AG09309 (cell line): ENCODE measurements at regions not wholly inside any gene's neighbourhood (a gene's known extent, or its start where the extent isn't known, plus 50 kb on each side); places are given as distances from the start of the nearest gene placed in this dataset.

Source experiments
- DNase-seq: peaks from one replicate; pipeline ENCODE4 v3.0.0-alpha.2; 2010; ENCODE audit warnings: low read depth
- H3K4me3 ChIP-seq: 2 replicates; pipeline ENCODE4 v1.5.1; 2011; ENCODE audit warnings: mild to moderate bottlenecking, low read depth, low read length, moderate library complexity; ENCODE audit not compliant: control insufficient read depth
- TF ChIP-seq, protein P1 (sequence below): IDR thresholded peaks from 2 replicates; pipeline ENCODE4 v1.5.1; 2011; ENCODE audit warnings: mild to moderate bottlenecking, low read depth, low read length, inconsistent platforms; ENCODE audit not compliant: insufficient read depth, control insufficient read depth; ENCODE audit errors: missing control alignments

DNA sequence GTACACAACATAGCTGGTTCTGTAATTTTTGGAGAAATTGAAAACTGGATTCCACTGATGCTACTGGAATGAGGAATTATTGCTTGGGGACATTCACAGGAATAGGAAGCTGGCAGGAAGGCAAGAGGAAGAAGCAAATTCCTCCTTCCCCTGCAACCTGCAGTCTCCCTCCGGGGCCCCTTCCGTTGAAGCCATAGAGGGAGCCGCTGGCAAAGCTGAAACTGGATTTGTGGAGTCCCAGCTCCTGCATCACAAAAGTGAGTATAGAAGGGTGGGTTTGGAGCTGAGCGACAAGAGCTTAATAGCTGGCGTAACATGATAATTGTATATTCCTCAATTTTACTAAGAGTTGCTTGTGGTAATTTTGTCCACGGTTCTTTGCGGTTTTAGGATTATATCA is 190.8 kb downstream of the ADRA2A start:
- no peak overlapping the region for H3K4me3 ChIP-seq
- TF ChIP-seq, protein P1, sequence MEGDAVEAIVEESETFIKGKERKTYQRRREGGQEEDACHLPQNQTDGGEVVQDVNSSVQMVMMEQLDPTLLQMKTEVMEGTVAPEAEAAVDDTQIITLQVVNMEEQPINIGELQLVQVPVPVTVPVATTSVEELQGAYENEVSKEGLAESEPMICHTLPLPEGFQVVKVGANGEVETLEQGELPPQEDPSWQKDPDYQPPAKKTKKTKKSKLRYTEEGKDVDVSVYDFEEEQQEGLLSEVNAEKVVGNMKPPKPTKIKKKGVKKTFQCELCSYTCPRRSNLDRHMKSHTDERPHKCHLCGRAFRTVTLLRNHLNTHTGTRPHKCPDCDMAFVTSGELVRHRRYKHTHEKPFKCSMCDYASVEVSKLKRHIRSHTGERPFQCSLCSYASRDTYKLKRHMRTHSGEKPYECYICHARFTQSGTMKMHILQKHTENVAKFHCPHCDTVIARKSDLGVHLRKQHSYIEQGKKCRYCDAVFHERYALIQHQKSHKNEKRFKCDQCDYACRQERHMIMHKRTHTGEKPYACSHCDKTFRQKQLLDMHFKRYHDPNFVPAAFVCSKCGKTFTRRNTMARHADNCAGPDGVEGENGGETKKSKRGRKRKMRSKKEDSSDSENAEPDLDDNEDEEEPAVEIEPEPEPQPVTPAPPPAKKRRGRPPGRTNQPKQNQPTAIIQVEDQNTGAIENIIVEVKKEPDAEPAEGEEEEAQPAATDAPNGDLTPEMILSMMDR, result no peak
- DNase-seq, result no peak

DNA sequence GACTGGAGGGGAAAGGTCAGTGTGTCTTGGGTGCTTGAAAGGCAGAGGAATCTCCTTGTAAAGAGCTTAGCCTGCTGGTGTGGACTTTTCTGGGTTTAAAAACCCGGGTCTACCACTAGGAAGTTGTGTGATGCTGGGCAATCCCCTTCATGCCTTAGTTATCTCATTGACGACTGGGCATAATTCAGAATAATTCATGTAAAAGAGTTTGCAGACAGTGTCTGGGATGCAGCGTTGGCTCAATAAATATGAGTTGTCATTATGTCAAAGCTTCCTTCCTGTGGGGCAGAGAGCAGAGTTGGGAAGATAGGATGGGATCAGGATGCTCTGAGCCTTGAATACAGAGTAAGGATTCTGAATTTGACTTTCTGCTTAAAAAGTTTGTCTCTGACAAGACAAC is 196.4 kb downstream of the ADRA2A start:
- no peak overlapping the region for H3K4me3 ChIP-seq

GRCh38 chr10:111273635-111274034 is 196.8 kb downstream of the ADRA2A start:
- DNase-seq, result no peak
- no peak overlapping the region for H3K4me3 ChIP-seq
- TF ChIP-seq, protein P1, result no peak

More for the DNA sequence above, 196.4 kb downstream of the ADRA2A start:
- DNase-seq, result no peak
- TF ChIP-seq, protein P1, result no peak

- H3K4me3 ChIP-seq, result no peak overlapping the region
- no peak for DNase-seq
- TF ChIP-seq, protein P1, result no peak
Measured at GRCh38 chr10:111275091-111275490, 198.3 kb downstream of the ADRA2A start.

DNA sequence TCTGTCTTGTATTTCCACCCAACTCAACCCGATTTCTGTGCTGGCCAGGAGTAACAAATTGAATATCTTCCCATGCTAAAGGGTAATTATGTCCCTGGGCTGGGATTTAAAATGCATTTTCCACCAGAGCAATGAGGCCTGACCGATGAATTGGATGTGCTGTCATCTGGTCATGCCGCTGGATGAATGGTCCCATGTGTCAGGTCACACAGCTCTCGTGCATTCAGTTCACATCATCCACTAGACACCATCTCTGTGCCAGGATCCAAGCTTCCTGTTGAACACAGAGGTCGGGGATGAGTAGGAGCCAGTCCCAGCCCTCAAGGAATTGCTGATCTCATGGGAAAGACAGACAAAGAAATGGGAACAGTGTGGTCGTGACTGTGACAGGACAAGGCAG is 200.8 kb downstream of the ADRA2A start:
- DNase-seq, result no peak
- H3K4me3 ChIP-seq, result no peak overlapping the region
- TF ChIP-seq, protein P1, result no peak

DNA sequence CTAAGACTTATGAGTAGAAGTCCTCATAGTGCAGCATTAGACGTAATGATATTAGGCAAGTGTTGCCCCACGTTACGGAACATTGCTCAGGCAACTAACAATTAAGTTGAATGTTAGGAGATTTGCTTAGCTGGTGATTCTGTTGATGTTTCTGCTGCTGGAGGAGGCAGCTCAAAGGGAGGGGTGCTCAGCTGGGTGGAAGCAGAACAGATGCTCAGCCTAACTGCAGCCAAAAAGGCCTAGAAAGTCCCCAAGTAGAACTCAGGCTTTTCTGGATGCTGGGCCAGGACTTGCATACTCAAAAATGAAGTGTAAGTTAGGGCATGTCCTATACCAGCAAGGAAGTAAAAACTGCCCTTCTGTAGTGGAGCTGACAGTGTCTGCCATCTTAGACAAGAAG is 201.4 kb downstream of the ADRA2A start:
- H3K4me3 ChIP-seq, result no peak overlapping the region
- no peak for DNase-seq
- TF ChIP-seq, protein P1, result no peak

DNA sequence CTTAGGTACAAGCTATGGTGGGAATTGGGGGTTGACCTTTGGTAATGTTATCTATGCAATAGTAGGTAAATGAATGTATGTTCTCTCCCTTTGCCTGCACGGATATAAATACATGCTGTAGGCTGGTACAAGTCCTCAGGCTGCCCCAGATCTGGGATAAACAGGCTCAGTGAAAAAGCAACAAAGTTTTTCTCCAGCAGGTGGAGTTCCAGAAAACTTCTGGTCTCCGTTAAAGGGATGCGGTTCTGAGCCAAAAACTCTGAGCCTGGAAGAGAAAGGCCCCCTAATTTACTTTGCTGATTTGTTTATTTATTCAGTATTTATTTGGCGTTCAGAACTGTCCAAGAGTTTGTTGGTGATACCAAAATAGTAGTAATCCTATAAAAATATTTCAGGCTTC is 204.7 kb downstream of the ADRA2A start:
- no peak overlapping the region for H3K4me3 ChIP-seq
- TF ChIP-seq, protein P1, result no peak
- no peak for DNase-seq
